Adipocyte (in vitro differentiated cells): ENCODE measurements at regions not wholly inside any gene's neighbourhood (a gene's known extent, or its start where the extent isn't known, plus 50 kb on each side); places are given as distances from the start of the nearest gene placed in this dataset.

ENCODE experiments used
- DNase-seq: peaks from one replicate; pipeline ENCODE4 v3.0.0-alpha.2; 2015; ENCODE audit warnings: low read depth
- H3K27me3 ChIP-seq: replicated peaks from 2 replicates; pipeline ENCODE4 v1.7.0; 2013; ENCODE audit warnings: mild to moderate bottlenecking, low read length, moderate library complexity; ENCODE audit not compliant: control insufficient read depth, insufficient read depth
- H3K36me3 ChIP-seq: 2 replicates; pipeline ENCODE4 v1.7.0; 2013; ENCODE audit warnings: low read length, mild to moderate bottlenecking, moderate library complexity; ENCODE audit not compliant: control insufficient read depth, insufficient read depth, severe bottlenecking
- H3K4me1 ChIP-seq: 2 replicates; pipeline ENCODE4 v1.7.0; 2013; ENCODE audit warnings: mild to moderate bottlenecking, low read length, moderate library complexity; ENCODE audit not compliant: control insufficient read depth, insufficient read depth
- H3K4me3 ChIP-seq: 2 replicates; pipeline ENCODE4 v1.7.0; 2013; ENCODE audit warnings: mild to moderate bottlenecking, low read length, moderate library complexity
- H3K9ac ChIP-seq: 2 replicates; pipeline ENCODE4 v1.7.0; 2013; ENCODE audit warnings: mild to moderate bottlenecking, low read length, moderate library complexity
- H3K9me3 ChIP-seq: 2 replicates; pipeline ENCODE4 v1.7.0; 2013; ENCODE audit warnings: mild to moderate bottlenecking, low read length, moderate library complexity; ENCODE audit not compliant: control insufficient read depth

DNA sequence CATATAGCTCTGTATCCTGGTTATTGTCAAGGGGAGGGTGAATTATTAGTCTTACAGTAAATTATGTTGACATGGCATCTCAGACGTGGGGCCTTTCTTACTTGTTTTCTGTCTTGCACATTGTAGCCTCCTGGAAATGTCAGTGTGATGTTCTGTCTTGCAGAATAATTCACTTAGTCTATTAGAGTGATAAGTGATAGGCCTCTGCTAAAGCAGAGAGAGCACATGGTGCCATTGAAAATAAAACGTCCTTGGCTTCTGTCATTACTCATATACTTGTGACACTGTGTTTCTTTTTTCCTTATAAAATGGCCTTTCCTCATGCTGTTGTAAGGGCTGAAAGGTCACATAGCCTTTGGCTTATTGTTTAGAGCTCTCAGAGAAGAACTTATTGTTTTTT is 531.0 kb downstream of the EPM2A start:
- Histone ChIP-seq H3K9ac (no peak overlapping the region), H3K4me1 (peaks cover 17% of the 10 kb centered on the region), H3K27me3 (no peaks in the 10 kb centered on the region), H3K4me3 (no peak overlapping the region), H3K36me3 (no peaks in the 10 kb centered on the region), H3K9me3 (no peaks in the 10 kb centered on the region)
- no peak for DNase-seq

DNA sequence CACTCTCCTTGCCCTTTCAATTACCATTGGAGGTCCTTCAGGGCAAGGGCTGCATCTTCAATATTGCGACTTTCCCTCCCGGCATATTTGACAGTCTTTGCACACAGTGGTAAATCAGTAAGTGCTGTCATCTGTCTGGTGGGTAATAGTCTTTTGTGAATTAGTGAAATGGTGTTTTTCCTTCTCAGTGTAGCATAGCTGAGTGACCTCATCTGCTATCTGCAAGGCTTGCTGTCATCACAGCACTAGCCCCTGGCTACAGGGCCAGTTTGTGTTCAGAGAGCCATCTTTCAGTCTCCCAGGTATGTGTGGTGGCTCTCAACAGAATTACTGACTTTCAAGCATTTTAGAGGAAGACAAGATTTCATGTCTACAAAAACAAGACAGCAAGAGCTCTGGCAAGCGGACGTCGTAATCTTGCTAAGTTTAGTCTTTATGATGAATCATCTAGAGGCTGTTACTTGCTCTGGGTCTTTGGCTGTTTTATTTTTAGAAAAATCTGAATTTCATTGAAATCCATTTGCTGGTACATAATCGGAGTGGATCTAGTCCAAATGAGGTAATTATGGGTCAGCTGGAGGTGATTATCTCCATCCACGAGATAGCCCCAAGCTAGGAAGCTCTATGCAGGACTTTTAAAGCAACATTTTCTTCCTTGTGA is 528.9 kb downstream of the EPM2A start:
- DNase-seq, result peak; percentile 82
- no peaks in the 10 kb centered on the region for H3K27me3 ChIP-seq
- peak overlapping the region; percentile 33 for H3K4me3 ChIP-seq
- H3K9ac ChIP-seq, result peak overlapping the region; percentile 37
- H3K36me3 ChIP-seq, result no peaks in the 10 kb centered on the region
- peaks cover 19% of the 10 kb centered on the region for H3K4me1 ChIP-seq
- H3K9me3 ChIP-seq, result no peaks in the 10 kb centered on the region

DNA sequence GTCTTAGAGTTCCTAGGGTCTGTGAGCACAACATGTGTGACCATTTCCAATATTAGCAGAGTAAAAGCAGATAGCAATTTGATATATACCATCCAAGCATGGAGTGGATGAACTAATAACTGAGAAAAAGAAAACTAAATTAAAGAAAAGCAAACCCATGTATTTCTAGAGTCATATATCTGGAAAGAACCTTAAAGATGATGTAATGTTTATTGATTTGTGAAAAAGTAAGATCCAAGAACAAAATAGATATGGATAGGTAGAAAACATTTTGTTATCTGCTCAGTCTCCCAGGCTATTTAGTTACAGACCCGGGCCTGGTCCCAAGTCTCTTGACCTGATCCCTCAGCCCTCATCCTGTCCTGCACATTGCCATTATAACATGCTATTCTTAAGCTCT is 526.8 kb downstream of the EPM2A start:
- no peak for DNase-seq
- Histone ChIP-seq H3K36me3 (no peaks in the 10 kb centered on the region), H3K4me1 (peaks cover 19% of the 10 kb centered on the region), H3K9ac (no peak overlapping the region), H3K4me3 (no peak overlapping the region), H3K9me3 (no peaks in the 10 kb centered on the region), H3K27me3 (no peaks in the 10 kb centered on the region)

DNA sequence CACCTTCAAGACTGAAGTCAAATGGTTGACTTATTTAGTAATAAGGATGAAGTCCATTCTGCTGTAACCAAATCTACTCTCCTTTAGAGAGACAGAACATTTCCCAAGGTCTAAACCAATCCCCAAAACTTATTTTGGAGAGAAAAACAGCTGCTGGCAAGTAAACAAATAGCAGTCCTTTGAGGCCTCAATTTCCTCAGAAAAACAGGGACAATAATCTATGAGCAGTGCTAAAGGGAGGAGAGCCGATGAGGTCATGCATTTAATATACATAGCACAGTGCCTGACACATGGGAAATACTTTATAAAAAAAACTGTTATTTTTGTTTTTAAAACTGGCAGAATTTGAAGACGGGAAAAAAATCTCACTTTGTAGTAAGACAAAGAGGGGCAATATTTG is 526.0 kb downstream of the EPM2A start:
- H3K9me3 ChIP-seq, result no peaks in the 10 kb centered on the region
- peak; percentile 7 for DNase-seq
- H3K9ac ChIP-seq, result no peak overlapping the region
- H3K4me3 ChIP-seq, result no peak overlapping the region
- peaks cover 19% of the 10 kb centered on the region for H3K4me1 ChIP-seq
- no peaks in the 10 kb centered on the region for H3K27me3 ChIP-seq
- H3K36me3 ChIP-seq, result no peaks in the 10 kb centered on the region

DNA sequence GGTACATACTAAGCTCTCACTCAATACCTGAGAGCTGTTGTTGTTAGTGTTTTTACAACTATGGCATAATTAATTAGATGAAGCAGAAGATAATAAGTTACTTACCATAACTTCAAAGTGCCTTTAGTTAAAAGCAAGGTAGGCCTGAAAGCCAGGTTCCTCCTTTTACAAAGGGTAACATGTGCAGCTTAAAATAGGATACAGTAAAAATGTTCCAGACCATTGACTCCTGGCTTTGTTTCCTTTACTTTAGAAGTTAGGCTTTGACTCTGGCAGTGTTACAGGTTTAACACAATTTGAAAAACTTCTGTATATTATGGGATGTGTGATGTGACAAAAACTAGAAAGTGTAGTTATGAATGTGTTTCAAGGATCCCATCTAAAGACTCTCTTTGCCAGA is 522.5 kb downstream of the EPM2A start:
- no peaks in the 10 kb centered on the region for H3K36me3 ChIP-seq
- no peak for DNase-seq
- no peaks in the 10 kb centered on the region for H3K27me3 ChIP-seq
- H3K4me1 ChIP-seq, result peaks cover 6% of the 10 kb centered on the region
- H3K4me3 ChIP-seq, result no peak overlapping the region
- H3K9me3 ChIP-seq, result no peaks in the 10 kb centered on the region
- H3K9ac ChIP-seq, result no peak overlapping the region

DNA sequence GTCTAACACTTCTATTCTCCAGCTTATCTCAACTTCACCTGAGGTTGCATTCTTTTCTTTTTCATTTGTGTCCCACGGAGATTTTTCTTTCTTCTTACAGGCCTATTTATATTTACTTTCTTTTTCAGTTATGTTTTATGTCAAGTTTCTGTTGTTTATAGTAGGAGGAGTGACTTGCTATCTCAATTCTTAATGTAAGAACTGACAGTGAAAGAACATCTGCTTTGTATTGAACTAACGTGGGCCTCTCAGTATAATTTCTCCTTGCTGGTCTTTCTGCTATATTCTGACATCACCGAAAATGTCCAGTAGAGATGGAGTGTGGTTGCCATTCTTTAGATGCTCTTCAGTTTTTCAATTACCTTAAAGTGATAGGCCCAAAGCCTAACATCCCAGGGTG is 521.7 kb downstream of the EPM2A start:
- Histone ChIP-seq H3K4me1 (peaks cover 6% of the 10 kb centered on the region), H3K36me3 (no peaks in the 10 kb centered on the region), H3K27me3 (no peaks in the 10 kb centered on the region), H3K9ac (no peak overlapping the region), H3K9me3 (no peaks in the 10 kb centered on the region), H3K4me3 (no peak overlapping the region)
- peak; percentile 14 for DNase-seq

DNA sequence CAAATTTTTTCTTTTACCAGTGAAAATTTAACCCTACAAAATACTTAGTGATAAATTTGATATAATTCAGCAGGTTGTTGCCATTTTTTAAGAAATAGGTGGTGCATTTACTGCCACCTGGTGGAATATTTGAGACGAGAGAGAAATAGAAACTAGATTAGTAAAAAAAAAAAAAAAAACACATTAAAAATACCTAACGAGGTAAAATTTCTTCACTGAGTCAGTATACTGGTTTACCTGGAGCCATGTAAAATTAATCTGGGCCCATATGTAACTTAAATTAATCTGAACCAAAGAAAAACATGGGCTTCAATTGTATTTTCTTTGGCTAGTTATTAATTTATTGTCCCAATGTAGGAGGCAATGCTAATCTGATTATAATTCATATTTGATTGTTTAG is 520.8 kb downstream of the EPM2A start:
- peak overlapping the region; percentile 69 for H3K9ac ChIP-seq
- no peaks in the 10 kb centered on the region for H3K9me3 ChIP-seq
- H3K4me3 ChIP-seq, result peak overlapping the region; percentile 50
- peaks cover 2% of the 10 kb centered on the region for H3K4me1 ChIP-seq
- peak; percentile 78 for DNase-seq
- no peaks in the 10 kb centered on the region for H3K36me3 ChIP-seq
- no peaks in the 10 kb centered on the region for H3K27me3 ChIP-seq

DNA sequence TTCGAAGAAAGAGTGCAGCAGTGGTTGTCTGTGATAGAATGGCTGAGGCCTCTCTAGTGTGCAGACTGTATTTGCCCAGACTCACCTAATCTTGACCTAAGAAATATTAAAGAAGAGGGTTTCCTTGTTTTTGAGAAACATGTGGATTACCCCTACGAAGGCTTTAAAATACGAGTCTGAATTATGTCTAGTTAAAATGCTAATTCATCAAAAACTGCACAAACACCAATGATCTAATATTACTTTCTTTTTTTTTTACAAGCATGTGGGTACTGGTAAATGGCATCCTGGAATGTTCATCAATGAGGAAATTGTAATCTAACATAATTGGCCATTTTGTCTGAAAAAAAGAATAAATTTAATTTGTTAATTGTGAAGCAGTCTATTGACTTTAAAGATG is 510.9 kb downstream of the EPM2A start:
- H3K9me3 ChIP-seq, result no peaks in the 10 kb centered on the region
- no peak for DNase-seq
- no peak overlapping the region for H3K4me3 ChIP-seq
- no peaks in the 10 kb centered on the region for H3K36me3 ChIP-seq
- H3K4me1 ChIP-seq, result no peaks in the 10 kb centered on the region
- no peak overlapping the region for H3K9ac ChIP-seq
- no peaks in the 10 kb centered on the region for H3K27me3 ChIP-seq

DNA sequence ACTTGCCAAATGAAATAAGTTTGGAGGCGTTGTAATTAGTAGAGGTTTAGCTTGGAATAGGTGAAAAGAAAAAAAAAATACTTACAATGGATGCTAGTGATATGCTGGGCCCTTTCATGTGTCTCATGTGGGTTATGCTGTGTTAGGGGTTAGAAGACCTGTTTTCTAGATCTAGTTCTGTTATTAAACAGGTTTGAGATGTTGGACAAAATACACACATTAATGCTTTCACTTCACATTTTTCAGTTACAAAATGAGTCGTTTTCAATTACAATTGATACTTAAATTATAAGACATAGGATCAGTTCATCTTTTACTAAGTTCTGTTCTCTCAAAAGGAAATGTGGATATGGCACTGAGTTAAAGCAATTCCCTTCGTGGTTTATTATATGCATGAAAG is 509.8 kb downstream of the EPM2A start:
- no peaks in the 10 kb centered on the region for H3K9me3 ChIP-seq

DNA sequence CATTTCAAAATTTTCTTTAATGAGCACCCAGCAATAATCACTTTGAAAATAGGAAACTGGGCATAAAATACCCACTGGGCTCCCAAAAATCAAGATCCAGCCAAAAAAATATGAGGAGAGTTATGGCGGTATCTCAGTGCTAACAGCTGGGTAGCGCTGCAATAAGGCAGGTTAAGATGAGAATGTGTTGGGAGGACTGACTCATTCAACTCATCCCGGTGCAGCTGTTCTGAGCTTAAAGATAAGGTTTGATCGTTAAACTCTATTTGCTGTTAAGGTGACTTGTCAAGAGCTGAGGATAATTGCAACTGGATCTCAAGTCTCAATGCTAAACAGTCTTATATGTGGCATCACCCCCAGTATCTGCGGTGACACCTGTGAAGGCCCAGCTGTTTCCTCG is 507.7 kb downstream of the EPM2A start:
- Histone ChIP-seq H3K9ac (no peak overlapping the region), H3K36me3 (no peaks in the 10 kb centered on the region), H3K4me1 (no peaks in the 10 kb centered on the region), H3K9me3 (no peaks in the 10 kb centered on the region), H3K4me3 (no peak overlapping the region), H3K27me3 (no peaks in the 10 kb centered on the region)
- no peak for DNase-seq

More for the DNA sequence above, 509.8 kb downstream of the EPM2A start:
- Histone ChIP-seq H3K9ac (no peak overlapping the region), H3K4me1 (no peaks in the 10 kb centered on the region), H3K36me3 (no peaks in the 10 kb centered on the region), H3K4me3 (no peak overlapping the region), H3K27me3 (no peaks in the 10 kb centered on the region)
- DNase-seq, result no peak

DNA sequence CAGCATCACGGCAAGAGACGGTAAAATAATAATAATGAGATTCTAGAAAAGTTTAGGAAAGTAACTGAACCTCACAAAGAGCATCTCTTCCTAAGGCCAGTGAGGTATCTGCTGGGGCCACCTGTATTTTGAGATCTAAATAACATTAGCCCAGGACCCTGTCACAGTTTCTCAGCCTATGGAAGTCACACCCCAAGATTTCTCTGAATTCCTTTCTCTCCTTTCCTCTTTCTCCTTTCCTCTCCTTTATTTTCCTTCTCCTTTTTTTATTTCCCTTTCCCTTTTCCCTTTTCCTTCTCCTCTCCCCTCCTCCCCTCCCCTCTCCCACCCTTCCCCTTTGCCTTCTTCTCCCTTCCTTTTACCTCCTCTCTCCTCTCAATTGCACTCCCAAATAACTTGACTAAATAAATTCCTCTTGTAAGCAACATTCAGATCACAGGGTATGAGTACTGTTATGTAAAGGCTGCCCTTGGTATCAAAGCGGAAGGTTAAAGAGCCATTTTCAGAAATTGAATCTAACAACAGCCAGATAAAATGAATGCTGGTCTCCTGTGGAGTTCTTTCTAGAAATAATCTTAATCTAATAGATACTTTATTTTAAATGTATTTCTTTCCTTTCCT is 506.2 kb downstream of the EPM2A start:
- no peaks in the 10 kb centered on the region for H3K36me3 ChIP-seq
- no peak overlapping the region for H3K9ac ChIP-seq
- no peaks in the 10 kb centered on the region for H3K27me3 ChIP-seq
- no peak overlapping the region for H3K4me3 ChIP-seq
- no peaks in the 10 kb centered on the region for H3K4me1 ChIP-seq
- H3K9me3 ChIP-seq, result no peaks in the 10 kb centered on the region
- no peak for DNase-seq

DNA sequence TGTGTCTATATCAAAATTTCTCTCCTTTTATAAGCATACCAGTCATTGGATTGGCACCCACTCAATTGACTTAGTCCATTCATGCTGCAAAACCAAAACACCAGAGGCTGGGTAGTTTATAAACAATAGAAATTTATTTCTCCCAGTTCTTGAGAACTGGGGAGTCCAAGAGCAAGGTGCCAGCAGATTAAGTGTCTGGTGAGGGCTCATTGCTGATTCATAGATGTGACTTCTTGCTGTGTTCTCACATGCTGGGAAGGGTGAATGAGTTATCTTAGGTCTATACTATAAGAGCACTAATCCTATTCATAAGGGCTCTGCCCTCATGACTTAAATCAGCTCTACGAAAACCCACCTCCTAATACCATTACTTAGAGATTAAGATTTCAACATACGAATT is 501.4 kb downstream of the EPM2A start:
- H3K4me1 ChIP-seq, result no peaks in the 10 kb centered on the region
- no peaks in the 10 kb centered on the region for H3K27me3 ChIP-seq
- no peak overlapping the region for H3K9ac ChIP-seq
- no peaks in the 10 kb centered on the region for H3K36me3 ChIP-seq
- no peak overlapping the region for H3K4me3 ChIP-seq
- H3K9me3 ChIP-seq, result no peaks in the 10 kb centered on the region
- no peak for DNase-seq
